Mesenchymal stem cell (in vitro differentiated cells and primary cell): ENCODE measurements at regions not wholly inside any gene's neighbourhood (a gene's known extent, or its start where the extent isn't known, plus 50 kb on each side); places are given as distances from the start of the nearest gene placed in this dataset.

Experiments used
- DNase-seq: peaks from one replicate; pipeline ENCODE4 v3.0.0-alpha.2; 2013
- H2AFZ ChIP-seq: one replicate; pipeline ENCODE4 v1.6.1; 2013; ENCODE audit warnings: low read depth, mild to moderate bottlenecking, control low read depth, inconsistent platforms, low read length, moderate library complexity
- H2AK5ac ChIP-seq: 2 replicates; pipeline ENCODE4 v1.6.1; 2013; ENCODE audit warnings: low read length, moderate library complexity, mild to moderate bottlenecking, inconsistent platforms; ENCODE audit not compliant: severe bottlenecking
- H2BK120ac ChIP-seq: one replicate; pipeline ENCODE4 v1.6.1; 2013; ENCODE audit warnings: low read depth, mild to moderate bottlenecking, inconsistent platforms, low read length, moderate library complexity
- H2BK12ac ChIP-seq, 2 experiments: one replicate each; pipeline ENCODE4 v1.6.1; 2013; ENCODE audit warnings: inconsistent platforms in 2 of 2, low read length in 2 of 2, mild to moderate bottlenecking in 2 of 2, moderate library complexity in 2 of 2, control low read depth in 1 of 2
- H2BK15ac ChIP-seq: one replicate; pipeline ENCODE4 v1.6.1; 2013; ENCODE audit warnings: mild to moderate bottlenecking, low read depth, inconsistent platforms; ENCODE audit not compliant: poor library complexity, severe bottlenecking
- H2BK5ac ChIP-seq: 2 replicates; pipeline ENCODE4 v1.6.1; 2013; ENCODE audit warnings: low read depth, mild to moderate bottlenecking, low read length, control low read depth, inconsistent platforms; ENCODE audit not compliant: poor library complexity, severe bottlenecking
- H3K14ac ChIP-seq, 2 experiments: one replicate each; pipeline ENCODE4 v1.6.1; 2013; ENCODE audit warnings: inconsistent platforms in 2 of 2, low read length in 2 of 2, control low read depth in 1 of 2, mild to moderate bottlenecking in 1 of 2, moderate library complexity in 1 of 2
- H3K18ac ChIP-seq, 2 experiments: one replicate each; pipeline ENCODE4 v1.6.1; 2013; ENCODE audit warnings: inconsistent platforms in 2 of 2, low read length in 2 of 2, control low read depth in 1 of 2, low read depth in 1 of 2, mild to moderate bottlenecking in 1 of 2
- H3K23ac ChIP-seq, 2 experiments: one replicate each; pipeline ENCODE4 v1.6.1; 2013; ENCODE audit warnings: inconsistent platforms in 2 of 2, low read length in 2 of 2, mild to moderate bottlenecking in 2 of 2, moderate library complexity in 2 of 2, control low read depth in 1 of 2
- H3K27ac ChIP-seq: 2 replicates; pipeline ENCODE4 v1.5.1; 2013; ENCODE audit warnings: mild to moderate bottlenecking, moderate library complexity, low read length, control low read depth, inconsistent platforms; ENCODE audit not compliant: poor library complexity, severe bottlenecking
- H3K27me3 ChIP-seq, 2 experiments: 2 replicates each; pipeline versions ENCODE4 v1.6.1 to v1.7.0; 2013; ENCODE audit warnings: low read length in 2 of 2, mild to moderate bottlenecking in 2 of 2, moderate library complexity in 2 of 2, control low read depth in 1 of 2, inconsistent platforms in 1 of 2; ENCODE audit not compliant: control insufficient read depth in 1 of 2, insufficient read depth in 1 of 2
- H3K36me3 ChIP-seq, 2 experiments: 2 replicates each; pipeline versions ENCODE4 v1.6.1 to v1.7.0; 2013; ENCODE audit warnings: low read length in 2 of 2, control low read depth in 1 of 2, inconsistent platforms in 1 of 2, low read depth in 1 of 2, mild to moderate bottlenecking in 1 of 2; ENCODE audit not compliant: insufficient read depth in 2 of 2, control insufficient read depth in 1 of 2
- H3K4ac ChIP-seq, 2 experiments: one replicate each; pipeline ENCODE4 v1.6.1; 2013; ENCODE audit warnings: inconsistent platforms in 2 of 2, low read length in 2 of 2, mild to moderate bottlenecking in 2 of 2, moderate library complexity in 2 of 2, control low read depth in 1 of 2, low read depth in 1 of 2
- H3K4me1 ChIP-seq: 2 replicates; pipeline ENCODE4 v1.6.1; 2013; ENCODE audit warnings: low read depth, low read length, control low read depth; ENCODE audit not compliant: control insufficient read depth, insufficient read depth
- H3K4me2 ChIP-seq: 2 replicates; pipeline ENCODE4 v1.6.1; 2013; ENCODE audit warnings: low read length, mild to moderate bottlenecking, inconsistent platforms; ENCODE audit not compliant: poor library complexity, severe bottlenecking
- H3K4me3 ChIP-seq, 2 experiments: 2 replicates each; pipeline versions ENCODE4 v1.5.1 to v1.7.0; 2013; ENCODE audit warnings: low read length in 2 of 2, mild to moderate bottlenecking in 2 of 2, control low read depth in 1 of 2, low read depth in 1 of 2; ENCODE audit not compliant: insufficient read depth in 1 of 2
- H3K79me1 ChIP-seq: replicated peaks from 2 replicates; pipeline ENCODE4 v1.6.1; 2013; ENCODE audit warnings: mild to moderate bottlenecking, control low read depth, low read length, inconsistent platforms; ENCODE audit not compliant: poor library complexity, severe bottlenecking
- H3K9ac ChIP-seq: 2 replicates; pipeline ENCODE4 v1.7.0; 2013; ENCODE audit warnings: mild to moderate bottlenecking, low read length, moderate library complexity
- H3K9me3 ChIP-seq: 2 replicates; pipeline ENCODE4 v1.7.0; 2013; ENCODE audit warnings: mild to moderate bottlenecking, low read length; ENCODE audit not compliant: control insufficient read depth
- H4K8ac ChIP-seq: one replicate; pipeline ENCODE4 v1.6.1; 2013; ENCODE audit warnings: inconsistent platforms, mild to moderate bottlenecking, low read length, moderate library complexity
- H4K91ac ChIP-seq: one replicate; pipeline ENCODE4 v1.6.1; 2013; ENCODE audit warnings: mild to moderate bottlenecking, low read length, inconsistent platforms
- WGBS: methylation state at CpG from one replicate; pipeline ENCODE4 v1.1.7; 2013; ENCODE audit warnings: mixed read lengths; 5-methylcytosine and 5-hydroxymethylcytosine counted together

DNA sequence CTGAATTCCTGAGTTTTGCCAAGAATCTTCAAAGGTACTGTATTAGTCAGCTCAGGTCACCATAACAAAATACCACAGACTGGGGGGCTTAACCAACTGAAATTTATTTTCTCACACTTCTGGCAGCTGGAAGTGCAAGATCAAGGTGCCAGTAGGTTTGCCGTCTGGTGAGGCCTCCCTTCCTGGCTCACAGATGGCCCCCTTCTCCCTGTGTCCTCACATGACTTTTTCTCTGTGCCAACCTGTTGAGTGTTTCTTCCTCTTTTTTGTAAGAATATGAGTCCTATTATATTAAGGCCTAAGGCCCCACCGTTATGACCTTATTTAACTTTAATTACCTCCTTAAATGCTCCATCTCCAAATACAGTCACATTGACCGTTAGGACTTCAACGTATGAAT lies 156.1 kb upstream of the KIF2A start:
- no peak overlapping the region for H2AK5ac ChIP-seq
- no peak overlapping the region for H2AFZ ChIP-seq
- H3K23ac ChIP-seq, result no peak overlapping the region
- H2BK120ac ChIP-seq, result no peak overlapping the region
- H3K27me3 ChIP-seq, result peaks cover 7 to 8% of the 10 kb centered on the region in 2 experiments
- 100% methylated on average over 1 of the region's 4 CpGs for WGBS
- no peak overlapping the region for H2BK15ac ChIP-seq
- no peak overlapping the region for H3K27ac ChIP-seq
- H3K36me3 ChIP-seq, result no peaks in the 10 kb centered on the region
- no peak overlapping the region for H3K9ac ChIP-seq
- H3K79me1 ChIP-seq, result no peaks in the 10 kb centered on the region
- peaks cover 1% of the 10 kb centered on the region for H3K9me3 ChIP-seq
- H4K91ac ChIP-seq, result no peak overlapping the region
- no peak overlapping the region for H3K4me2 ChIP-seq
- no peak overlapping the region for H3K18ac ChIP-seq
- no peak overlapping the region for H3K4ac ChIP-seq
- H4K8ac ChIP-seq, result no peak overlapping the region
- H3K4me1 ChIP-seq, result no peaks in the 10 kb centered on the region
- no peak for DNase-seq
- no peak overlapping the region for H3K4me3 ChIP-seq
- no peak overlapping the region for H2BK12ac ChIP-seq
- no peak overlapping the region for H2BK5ac ChIP-seq
- no peak overlapping the region for H3K14ac ChIP-seq

DNA sequence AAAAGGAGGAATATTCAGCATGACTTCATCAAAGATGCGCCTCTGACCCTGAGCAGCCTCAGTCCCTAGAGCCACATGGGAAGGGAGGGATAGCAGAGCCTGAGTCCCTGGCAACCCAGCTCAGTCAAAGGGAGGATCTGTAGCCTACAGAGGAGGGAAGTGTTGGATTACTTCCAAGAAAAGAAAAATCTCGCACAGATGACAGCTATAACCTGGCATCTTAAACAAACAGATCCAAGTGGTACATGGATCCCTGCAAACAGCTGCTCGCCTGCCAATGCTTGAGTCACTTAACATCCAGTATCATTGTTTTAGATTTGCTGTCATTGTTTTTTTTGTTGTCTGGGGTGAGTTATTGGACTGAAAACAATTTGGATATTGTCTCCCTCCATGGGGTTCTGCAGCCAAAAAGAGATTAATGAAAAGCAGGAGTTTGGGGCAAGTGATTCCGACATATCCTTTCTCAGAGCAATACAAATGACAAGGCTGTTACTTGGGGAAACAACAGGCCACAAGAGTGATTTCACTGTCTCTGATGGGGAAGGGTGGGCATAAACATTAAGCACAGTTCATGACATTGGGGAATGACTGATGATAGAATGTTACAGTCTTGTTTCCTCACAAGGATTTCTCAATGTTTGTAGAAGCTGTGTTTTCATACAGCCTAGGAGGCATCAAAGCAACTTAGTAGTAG lies 153.5 kb upstream of the KIF2A start:
- H3K9ac ChIP-seq, result peak overlapping the region; percentile 33
- H3K27ac ChIP-seq, result no peak overlapping the region
- no peak for DNase-seq
- H2BK120ac ChIP-seq, result no peak overlapping the region
- no peak overlapping the region for H2BK15ac ChIP-seq
- H3K4ac ChIP-seq, result no peak overlapping the region
- H3K36me3 ChIP-seq, result no peaks in the 10 kb centered on the region
- no peak overlapping the region for H3K4me2 ChIP-seq
- no peak overlapping the region for H4K8ac ChIP-seq
- H2BK12ac ChIP-seq, result no peak overlapping the region
- H2AK5ac ChIP-seq, result no peak overlapping the region
- H3K4me3 ChIP-seq, result no peak overlapping the region
- H3K9me3 ChIP-seq, result peaks cover 11% of the 10 kb centered on the region
- peak overlapping the region in 1 of 2 experiments; percentile 75 for H3K14ac ChIP-seq
- H3K23ac ChIP-seq, result no peak overlapping the region
- no peak overlapping the region for H2AFZ ChIP-seq
- no peaks in the 10 kb centered on the region for H3K79me1 ChIP-seq
- H3K4me1 ChIP-seq, result no peaks in the 10 kb centered on the region
- H4K91ac ChIP-seq, result no peak overlapping the region
- H3K18ac ChIP-seq, result no peak overlapping the region
- peaks cover 0 to 3% of the 10 kb centered on the region in 2 experiments for H3K27me3 ChIP-seq
- WGBS, result 90% methylated on average over 3 of the region's 4 CpGs
- no peak overlapping the region for H2BK5ac ChIP-seq

- peaks cover 11% of the 10 kb centered on the region for H3K9me3 ChIP-seq
- H2BK5ac ChIP-seq, result no peak overlapping the region
- no peak overlapping the region for H2AK5ac ChIP-seq
- DNase-seq, result no peak
- no peak overlapping the region for H3K4ac ChIP-seq
- no peak overlapping the region for H3K18ac ChIP-seq
- no peaks in the 10 kb centered on the region for H3K36me3 ChIP-seq
- no peak overlapping the region for H2AFZ ChIP-seq
- no peak overlapping the region for H4K91ac ChIP-seq
- no peak overlapping the region for H2BK12ac ChIP-seq
- no peak overlapping the region for H3K23ac ChIP-seq
- H3K14ac ChIP-seq, result no peak overlapping the region
- no peak overlapping the region for H3K4me3 ChIP-seq
- no peaks in the 10 kb centered on the region for H3K4me1 ChIP-seq
- peaks cover 0 to 3% of the 10 kb centered on the region in 2 experiments for H3K27me3 ChIP-seq
- H2BK120ac ChIP-seq, result no peak overlapping the region
- H3K79me1 ChIP-seq, result no peaks in the 10 kb centered on the region
- H3K9ac ChIP-seq, result no peak overlapping the region
- H3K27ac ChIP-seq, result no peak overlapping the region
- H4K8ac ChIP-seq, result no peak overlapping the region
- no peak overlapping the region for H3K4me2 ChIP-seq
- H2BK15ac ChIP-seq, result no peak overlapping the region
These were observed 151.2 kb upstream of the KIF2A start for GRCh38 chr5:62154758-62155157.

DNA sequence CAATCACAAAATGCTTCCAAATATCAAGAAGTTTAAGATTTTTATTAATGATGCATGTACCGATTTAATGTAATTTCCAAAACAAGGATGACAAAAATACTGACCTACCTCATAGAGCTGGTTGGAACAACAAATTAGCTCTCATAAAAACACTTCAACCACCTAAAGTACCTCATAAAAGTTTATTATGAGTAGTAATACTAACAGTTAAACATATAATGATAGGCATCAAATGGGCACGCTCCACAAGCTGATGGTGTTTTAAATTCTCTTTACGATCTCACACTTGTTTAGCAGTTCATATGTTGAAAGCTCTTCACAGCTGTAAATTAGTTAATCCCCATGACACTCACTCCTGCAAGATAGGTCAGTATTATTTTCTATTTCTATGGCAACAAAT lies 150.0 kb upstream of the KIF2A start:
- Histone ChIP-seq H3K4me1 (no peaks in the 10 kb centered on the region), H3K4me3 (no peak overlapping the region), H4K91ac (no peak overlapping the region), H2BK120ac (no peak overlapping the region), H2AFZ (no peak overlapping the region), H3K14ac (no peak overlapping the region), H3K27ac (no peak overlapping the region), H3K27me3 (peaks cover 0 to 3% of the 10 kb centered on the region in 2 experiments), H3K9ac (no peak overlapping the region), H3K4ac (no peak overlapping the region), H2BK5ac (no peak overlapping the region), H2BK15ac (no peak overlapping the region), H3K79me1 (no peaks in the 10 kb centered on the region), H3K36me3 (no peaks in the 10 kb centered on the region), H4K8ac (no peak overlapping the region), H2AK5ac (no peak overlapping the region), H3K23ac (no peak overlapping the region), H3K18ac (no peak overlapping the region), H2BK12ac (no peak overlapping the region), H3K4me2 (no peak overlapping the region), H3K9me3 (peaks cover 11% of the 10 kb centered on the region)
- WGBS, result 85% methylated on average over 2 of the region's 3 CpGs
- no peak for DNase-seq
